ENCODE measurements at regions not wholly inside any gene's neighbourhood (a gene's known extent, or its start where the extent isn't known, plus 50 kb on each side); places are given as distances from the start of the nearest gene placed in this dataset.

GRCh38 chr20:7327810-7328209, 560.3 kb downstream of the BMP2 start:
- Histone ChIP-seq H3K27me3 (ENCODE audit: control insufficient read depth in 3 of 3, insufficient read depth in 3 of 3, low read length in 2 of 3) (no peaks in the 10 kb centered on the region), H3K9me3 (ENCODE audit: control insufficient read depth in 4 of 4, insufficient read depth in 3 of 4, low read length in 3 of 4) (peaks cover 0 to 2% (median 0%) of the 10 kb centered on the region in 4 donors), H3K9ac (ENCODE audit: insufficient read depth in 1 of 2, low read length in 2 of 2) (no peak overlapping the region), H3K4me1 (ENCODE audit: control insufficient read depth in 5 of 5, insufficient read depth in 5 of 5, low read length in 5 of 5) (no peaks in the 10 kb centered on the region), H3K27ac (ENCODE audit: low read depth in 1 of 2, low read length in 1 of 2) (no peak overlapping the region), H3K36me3 (ENCODE audit: control insufficient read depth in 4 of 4, insufficient read depth in 4 of 4, low read length in 4 of 4) (no peaks in the 10 kb centered on the region), H3K4me3 (no peak overlapping the region)
- ATAC-seq (ENCODE audit: insufficient read depth, low FRiP score) (no peak), DNase-seq (no peak)
- no peak for TF ChIP-seq CTCF (IDR thresholded peaks at IDR 0.05; ENCODE audit: control extremely low read depth, extremely low read depth)

GRCh38 chr20:7330850-7331249, 563.4 kb downstream of the BMP2 start:
- no peak overlapping the region for H3K27ac ChIP-seq (ENCODE audit: low read depth in 1 of 2, low read length in 1 of 2)
- no peak for TF ChIP-seq CTCF (IDR thresholded peaks at IDR 0.05; ENCODE audit: control extremely low read depth, extremely low read depth)
- H3K4me1 ChIP-seq (ENCODE audit: control insufficient read depth in 5 of 5, insufficient read depth in 5 of 5, low read length in 5 of 5), result no peaks in the 10 kb centered on the region
- H3K9ac ChIP-seq (ENCODE audit: insufficient read depth in 1 of 2, low read length in 2 of 2), result no peak overlapping the region
- no peaks in the 10 kb centered on the region for H3K27me3 ChIP-seq (ENCODE audit: control insufficient read depth in 3 of 3, insufficient read depth in 3 of 3, low read length in 2 of 3)
- 73 to 90% methylated on average over 4 of the region's 4 CpGs for WGBS, 2 donors
- no peaks in the 10 kb centered on the region for H3K36me3 ChIP-seq (ENCODE audit: control insufficient read depth in 4 of 4, insufficient read depth in 4 of 4, low read length in 4 of 4)
- ATAC-seq (ENCODE audit: insufficient read depth, low FRiP score) (no peak), DNase-seq (no peak)
- no peak overlapping the region for H3K4me3 ChIP-seq
- H3K9me3 ChIP-seq (ENCODE audit: control insufficient read depth in 4 of 4, insufficient read depth in 3 of 4, low read length in 3 of 4), result peaks cover 0 to 2% (median 0%) of the 10 kb centered on the region in 4 donors

GRCh38 chr20:7332169-7332568, 564.7 kb downstream of the BMP2 start:
- Histone ChIP-seq H3K9me3 (ENCODE audit: control insufficient read depth in 4 of 4, insufficient read depth in 3 of 4, low read length in 3 of 4) (peaks cover 0 to 2% (median 0%) of the 10 kb centered on the region in 4 donors), H3K27ac (ENCODE audit: low read depth in 1 of 2, low read length in 1 of 2) (no peak overlapping the region), H3K4me3 (no peak overlapping the region), H3K27me3 (ENCODE audit: control insufficient read depth in 3 of 3, insufficient read depth in 3 of 3, low read length in 2 of 3) (no peaks in the 10 kb centered on the region), H3K36me3 (ENCODE audit: control insufficient read depth in 4 of 4, insufficient read depth in 4 of 4, low read length in 4 of 4) (no peaks in the 10 kb centered on the region), H3K9ac (ENCODE audit: insufficient read depth in 1 of 2, low read length in 2 of 2) (no peak overlapping the region), H3K4me1 (ENCODE audit: control insufficient read depth in 5 of 5, insufficient read depth in 5 of 5, low read length in 5 of 5) (no peaks in the 10 kb centered on the region)
- DNase-seq, result no peak
- TF ChIP-seq CTCF (IDR thresholded peaks at IDR 0.05; ENCODE audit: control extremely low read depth, extremely low read depth), result no peak
- ATAC-seq (ENCODE audit: insufficient read depth, low FRiP score), result no peak
- WGBS, 2 donors, result 73 to 80% methylated on average over 1 of the region's 1 CpG

GRCh38 chr20:7333841-7334240, 566.4 kb downstream of the BMP2 start:
- H3K27ac ChIP-seq (ENCODE audit: low read depth in 1 of 2, low read length in 1 of 2), result no peak overlapping the region
- WGBS, 2 donors, result 90 to 93% methylated on average over 3 of the region's 3 CpGs

More at GRCh38 chr20:7333841-7334240, 566.4 kb downstream of the BMP2 start:
- Histone ChIP-seq H3K27me3 (ENCODE audit: control insufficient read depth in 3 of 3, insufficient read depth in 3 of 3, low read length in 2 of 3) (no peaks in the 10 kb centered on the region), H3K4me3 (no peak overlapping the region), H3K9me3 (ENCODE audit: control insufficient read depth in 4 of 4, insufficient read depth in 3 of 4, low read length in 3 of 4) (peaks cover 0 to 2% (median 0%) of the 10 kb centered on the region in 4 donors), H3K4me1 (ENCODE audit: control insufficient read depth in 5 of 5, insufficient read depth in 5 of 5, low read length in 5 of 5) (no peaks in the 10 kb centered on the region), H3K9ac (ENCODE audit: insufficient read depth in 1 of 2, low read length in 2 of 2) (no peak overlapping the region), H3K36me3 (ENCODE audit: control insufficient read depth in 4 of 4, insufficient read depth in 4 of 4, low read length in 4 of 4) (no peaks in the 10 kb centered on the region)
- no peak for TF ChIP-seq CTCF (IDR thresholded peaks at IDR 0.05; ENCODE audit: control extremely low read depth, extremely low read depth)
- DNase-seq (no peak), ATAC-seq (ENCODE audit: insufficient read depth, low FRiP score) (no peak)

Data from lung (tissue), 11 donors.